Activated CD8-positive, alpha-beta memory T cell treated with anti-CD3 and anti-CD28 coated beads for 4 hours (primary cell): ENCODE measurements at regions not wholly inside any gene's neighbourhood (a gene's known extent, or its start where the extent isn't known, plus 50 kb on each side); places are given as distances from the start of the nearest gene placed in this dataset.

Experiments used
- DNase-seq, 2 donors: peaks; one replicate each; pipeline ENCODE4 v3.0.0-alpha.2; 2020; ENCODE audit warnings: low read depth in 2 of 2

GRCh38 chr16:86977076-86977676 is 340.0 kb downstream of the C16orf95 start:
- no peak for DNase-seq

GRCh38 chr16:86978445-86979030 is 338.7 kb downstream of the C16orf95 start:
- no peak for DNase-seq

- DNase-seq = no peak
Measured at GRCh38 chr16:86979061-86979460, 338.1 kb downstream of the C16orf95 start.

GRCh38 chr16:86979984-86980553 is 337.1 kb downstream of the C16orf95 start:
- DNase-seq = no peak

- DNase-seq = no peak
Measured at GRCh38 chr16:86980644-86981043, 336.5 kb downstream of the C16orf95 start.

GRCh38 chr16:86982347-86982596 is 334.9 kb downstream of the C16orf95 start:
- DNase-seq = no peak

- DNase-seq = no peak
Measured at GRCh38 chr16:86982912-86983311, 334.3 kb downstream of the C16orf95 start.

- DNase-seq = no peak
Measured at GRCh38 chr16:86983621-86984020, 333.6 kb downstream of the C16orf95 start.

- no peak for DNase-seq
Measured at GRCh38 chr16:86984343-86984742, 332.8 kb downstream of the C16orf95 start.

GRCh38 chr16:86984991-86985647 is 332.1 kb downstream of the C16orf95 start:
- DNase-seq = no peak

- no peak for DNase-seq
Measured at GRCh38 chr16:86985648-86986015, 331.6 kb downstream of the C16orf95 start.

- DNase-seq = no peak
Measured at GRCh38 chr16:86986136-86986535, 331.1 kb downstream of the C16orf95 start.

- no peak for DNase-seq
Measured at GRCh38 chr16:86986809-86987487, 330.2 kb downstream of the C16orf95 start.

GRCh38 chr16:86987746-86988670 is 329.2 kb downstream of the C16orf95 start:
- DNase-seq = no peak

GRCh38 chr16:86988920-86989696 is 328.1 kb downstream of the C16orf95 start:
- DNase-seq = no peak

GRCh38 chr16:86990451-86990850 is 326.7 kb downstream of the C16orf95 start:
- DNase-seq = no peak

- no peak for DNase-seq
Measured at GRCh38 chr16:86991679-86992078, 325.5 kb downstream of the C16orf95 start.

- no peak for DNase-seq
Measured at GRCh38 chr16:86992587-86992986, 324.6 kb downstream of the C16orf95 start.

- DNase-seq = no peak
Measured at GRCh38 chr16:86993426-86994110, 323.6 kb downstream of the C16orf95 start.

- DNase-seq = no peak
Measured at GRCh38 chr16:86994215-86994614, 323.0 kb downstream of the C16orf95 start.
